Astrocyte of the hippocampus (primary cell): ENCODE measurements at regions not wholly inside any gene's neighbourhood (a gene's known extent, or its start where the extent isn't known, plus 50 kb on each side); places are given as distances from the start of the nearest gene placed in this dataset.
"Not testable (repeated sequence)": the region's sequence is repeated elsewhere in the genome, so short reads cannot be mapped to it uniquely, and the experiment has no call there.

ENCODE experiments used
- DNase-seq: peaks from one replicate; pipeline ENCODE4 v3.0.0; 2011; ENCODE audit warnings: low read depth, low spot score

GRCh38 chr9:108047777-108048176 is 558.2 kb upstream of the KLF4 start:
- DNase-seq, result not testable (repeated sequence)

- no peak for DNase-seq
Observed at GRCh38 chr9:108047264-108047663, 557.7 kb upstream of the KLF4 start.

GRCh38 chr9:108045851-108046250 is 556.3 kb upstream of the KLF4 start:
- DNase-seq, result no peak

- DNase-seq, result no peak
Observed at GRCh38 chr9:108043585-108043984, 554.0 kb upstream of the KLF4 start.

GRCh38 chr9:108041551-108041950 is 552.0 kb upstream of the KLF4 start:
- DNase-seq, result peak; percentile 63

- DNase-seq, result peak; percentile 30
Observed at GRCh38 chr9:108040783-108041182, 551.2 kb upstream of the KLF4 start.

GRCh38 chr9:108039493-108039892 is 549.9 kb upstream of the KLF4 start:
- DNase-seq, result no peak

- no peak for DNase-seq
Observed at GRCh38 chr9:108039012-108039411, 549.4 kb upstream of the KLF4 start.

- DNase-seq, result no peak
Observed at GRCh38 chr9:108035487-108035886, 545.9 kb upstream of the KLF4 start.

- peak; percentile 16 for DNase-seq
Observed at GRCh38 chr9:108033976-108034964, 544.7 kb upstream of the KLF4 start.

- DNase-seq, result not testable (repeated sequence)
Observed at GRCh38 chr9:108032079-108032478, 542.5 kb upstream of the KLF4 start.

- not testable (repeated sequence) for DNase-seq
Observed at GRCh38 chr9:108031221-108031620, 541.7 kb upstream of the KLF4 start.

GRCh38 chr9:108026718-108027117 is 537.1 kb upstream of the KLF4 start:
- DNase-seq, result not testable (repeated sequence)

- DNase-seq, result no peak
Observed at GRCh38 chr9:108024604-108025003, 535.0 kb upstream of the KLF4 start.

- peak; percentile 7 for DNase-seq
Observed at GRCh38 chr9:108022246-108022935, 532.8 kb upstream of the KLF4 start.

- no peak for DNase-seq
Observed at GRCh38 chr9:108021096-108021710, 531.6 kb upstream of the KLF4 start.

GRCh38 chr9:108019821-108020220 is 530.3 kb upstream of the KLF4 start:
- no peak for DNase-seq

- peak; percentile 29 for DNase-seq
Observed at GRCh38 chr9:108017671-108018070, 528.1 kb upstream of the KLF4 start.

- no peak for DNase-seq
Observed at GRCh38 chr9:108016446-108016845, 526.9 kb upstream of the KLF4 start.

- no peak for DNase-seq
Observed at GRCh38 chr9:108015690-108016089, 526.1 kb upstream of the KLF4 start.

- DNase-seq, result no peak
Observed at GRCh38 chr9:108014353-108014752, 524.8 kb upstream of the KLF4 start.
